GM12878 (cell line): ENCODE measurements at regions not wholly inside any gene's neighbourhood (a gene's known extent, or its start where the extent isn't known, plus 50 kb on each side); places are given as distances from the start of the nearest gene placed in this dataset.

ENCODE experiments used
- ATAC-seq: fragments of 200-7000 bp; cut with Tn5 transposase; 3 replicates; pipeline ENCODE4 v1.9.1; 2020; ENCODE audit warnings: mild to moderate bottlenecking, moderate library complexity
- BruUV-seq: library from RNA; stranded (reverse); fragments of 400-500 nt; replicated peaks from 2 replicates; lab custom pipeline; 2021; lab: Mats Ljungman, UMichigan
- CTCF ChIA-PET: fragments of 300-600 bp; sonication (Branson Sonifier 250); formaldehyde crosslinking; extraction: SDS; loops from one replicate; lab custom pipeline; 2021; ENCODE audit warnings: inconsistent platforms; lab: Yijun Ruan, JAX
- POLR2A ChIA-PET: fragments of 350-600 bp; formaldehyde crosslinking; extraction: SDS; loops from one replicate; lab custom pipeline; 2021; ENCODE audit warnings: inconsistent platforms; lab: Charles Lee
- RAD21 ChIA-PET: fragments of 300-600 bp; sonication (Branson Sonifier 250); formaldehyde crosslinking; loops from one replicate; lab custom pipeline; 2023; ENCODE audit warnings: antibody characterized with exemption; ENCODE audit not compliant: unreplicated experiment; lab: Charles Lee
- SMC1A ChIA-PET: fragments of 300-600 bp; sonication (Branson Sonifier 250); formaldehyde crosslinking; loops from one replicate; lab custom pipeline; 2023; ENCODE audit not compliant: unreplicated experiment, uncharacterized antibody; lab: Charles Lee
- DNase-seq: peaks from one replicate; pipeline ENCODE4 v3.0.0-alpha.2; 2011; ENCODE audit warnings: low read depth, low spot score
- FAIRE-seq: peaks from 3 replicates; lab custom pipeline; 2011; peaks lifted over from hg19 to GRCh38; lab: Jason Lieb, UNC
- H2AFZ ChIP-seq: 2 replicates; pipeline ENCODE4 v1.6.0; 2011; ENCODE audit warnings: low read depth, low read length, control low read depth; ENCODE audit not compliant: control insufficient read depth
- H3K27ac ChIP-seq: 2 replicates; pipeline ENCODE4 v1.5.1; 2011; ENCODE audit warnings: control low read depth; ENCODE audit not compliant: control insufficient read depth, insufficient read depth
- H3K27me3 ChIP-seq, 2 experiments: replicated peaks in 1 of 2; 2 replicates each; pipeline versions ENCODE4 v1.6.0 to v1.6.1; 2011; ENCODE audit warnings: low read length in 1 of 2; ENCODE audit not compliant: control insufficient read depth in 2 of 2, insufficient read depth in 2 of 2
- H3K36me3 ChIP-seq, 2 experiments: 2 replicates each; pipeline ENCODE4 v1.5.1; 2011; ENCODE audit warnings: low read length in 1 of 2; ENCODE audit not compliant: control insufficient read depth in 2 of 2, insufficient read depth in 2 of 2
- H3K4me1 ChIP-seq: 2 replicates; pipeline ENCODE4 v1.6.1; 2011; ENCODE audit warnings: mild to moderate bottlenecking, low read length, moderate library complexity, mixed read lengths; ENCODE audit not compliant: control insufficient read depth, insufficient read depth
- H3K4me2 ChIP-seq: 2 replicates; pipeline ENCODE4 v1.6.0; 2011; ENCODE audit warnings: control low read depth; ENCODE audit not compliant: control insufficient read depth, insufficient read depth
- H3K4me3 ChIP-seq: fragments of 200-600 bp; sonication (generic); 2 replicates; pipeline ENCODE4 v1.5.1; 2016
- H3K79me2 ChIP-seq: 2 replicates; pipeline ENCODE4 v1.6.0; 2011; ENCODE audit warnings: low read length; ENCODE audit not compliant: control insufficient read depth, insufficient read depth
- H3K9ac ChIP-seq: 2 replicates; pipeline ENCODE4 v1.8.0; 2011; ENCODE audit warnings: low read length, control low read depth, mixed read lengths; ENCODE audit not compliant: control insufficient read depth, insufficient read depth
- H3K9me3 ChIP-seq: replicated peaks from 3 replicates; pipeline ENCODE4 v1.5.1; 2011; ENCODE audit warnings: mild to moderate bottlenecking, low read length; ENCODE audit not compliant: control insufficient read depth, insufficient read depth
- H4K20me1 ChIP-seq: 2 replicates; pipeline ENCODE4 v1.6.0; 2011; ENCODE audit not compliant: control insufficient read depth, insufficient read depth
- CEBPZ ChIP-seq: fragments of 150-350 bp; IDR thresholded peaks from 2 replicates; pipeline ENCODE4 v1.6.1; 2016; ENCODE audit warnings: low read depth, low read length
- CHD2 ChIP-seq: IDR thresholded peaks from 2 replicates; pipeline ENCODE4 v1.6.1; 2011; ENCODE audit warnings: low read depth, low read length, improper control_type of control experiment, borderline replicate concordance
- PML ChIP-seq: IDR thresholded peaks from 2 replicates; pipeline ENCODE4 v1.6.1; 2012; ENCODE audit warnings: low read length, inconsistent platforms
- POLR2AphosphoS2 ChIP-seq: IDR thresholded peaks from 2 replicates; pipeline ENCODE4 v1.6.1; 2011; ENCODE audit warnings: low read depth, mild to moderate bottlenecking, low read length, improper control_type of control experiment, moderate library complexity
- REST ChIP-seq: IDR thresholded peaks from 2 replicates; pipeline ENCODE4 v1.6.1; 2012; ENCODE audit warnings: mild to moderate bottlenecking, low read depth, low read length
- SRF ChIP-seq, 2 experiments: IDR thresholded peaks; 2 replicates each; pipeline ENCODE4 v1.6.1; 2011; ENCODE audit warnings: low read depth in 2 of 2, low read length in 2 of 2, mild to moderate bottlenecking in 1 of 2, moderate library complexity in 1 of 2
- SUPT20H ChIP-seq: IDR thresholded peaks from 2 replicates; pipeline ENCODE4 v1.6.1; 2011; ENCODE audit warnings: low read depth, mild to moderate bottlenecking, low read length, moderate library complexity, borderline replicate concordance; ENCODE audit not compliant: control insufficient read depth
- TCF7 ChIP-seq: IDR thresholded peaks from 2 replicates; pipeline ENCODE4 v1.6.1; 2014; ENCODE audit warnings: antibody characterized with exemption, borderline replicate concordance
- ZNF217 ChIP-seq: fragments of 450-650 bp; IDR thresholded peaks from 2 replicates; pipeline ENCODE4 v1.6.1; 2017; ENCODE audit warnings: antibody characterized with exemption, mild to moderate bottlenecking
- WGBS: methylation state at CpG from one replicate; pipeline ENCODE4 v1.1.6; 2016; ENCODE audit warnings: low lambda C conversion rate; ENCODE audit not compliant: insufficient replicate concordance, insufficient coverage; ENCODE audit errors: missing lambda C conversion rate; 5-methylcytosine and 5-hydroxymethylcytosine counted together
- in situ Hi-C: fragments of 300-500 bp; cut with MboI; formaldehyde crosslinking; loops from 9 replicates; pipeline ENCODE4 v1.14.3; 2018; ENCODE audit warnings: mixed read lengths
- intact Hi-C: fragments of 100-400 bp; cut with micrococcal nuclease; formaldehyde crosslinking; loops from one replicate; pipeline ENCODE4 v1.14.2; 2022; ENCODE audit not compliant: unreplicated experiment

- Histone ChIP-seq H3K9me3 (no peaks in the 10 kb centered on the region; the same call in 2 of the 3 replicates), H4K20me1 (no peaks in the 10 kb centered on the region), H3K79me2 (no peaks in the 10 kb centered on the region), H3K27ac (no peak overlapping the region), H3K4me2 (no peak overlapping the region), H2AFZ (no peak overlapping the region), H3K27me3 (no peaks in the 10 kb centered on the region), H3K36me3 (no peaks in the 10 kb centered on the region), H3K9ac (no peak overlapping the region), H3K4me3 (no peak overlapping the region), H3K4me1 (no peaks in the 10 kb centered on the region)
- in situ Hi-C loops (no loop called here), intact Hi-C loops (no loop called here)
- BruUV-seq: no TSS peak
- SMC1A ChIA-PET: no interaction called here
- no peak for FAIRE-seq
- RAD21 ChIA-PET: no interaction called here
- no peak for TF ChIP-seq TCF7
- TF ChIP-seq SRF (IDR thresholded peaks at IDR 0.05; ENCODE audit: low read depth in 2 of 2, low read length in 2 of 2): no peak
- DNase-seq: no peak
- ATAC-seq: no peak
- CTCF ChIA-PET: interaction anchor here (0.7 to 1.5 kb wide), 3 partner anchors 17 to 1282 kb away, joined by 3 to 5 read pairs (median 3); no protein-coding TSS in a partner anchor
- WGBS: 58% methylated on average over 16 of the region's 16 CpGs
- POLR2A ChIA-PET: no interaction called here
Observed at GRCh38 chr6:1496836-1497760, 107.7 kb downstream of the FOXF2 start.

- Histone ChIP-seq H3K36me3 (no peaks in the 10 kb centered on the region), H4K20me1 (no peaks in the 10 kb centered on the region), H3K79me2 (no peaks in the 10 kb centered on the region), H3K27ac (no peak overlapping the region), H3K9me3 (no peaks in the 10 kb centered on the region; the same call in 2 of the 3 replicates), H3K27me3 (no peaks in the 10 kb centered on the region), H3K4me2 (no peak overlapping the region), H3K9ac (no peak overlapping the region), H2AFZ (no peak overlapping the region), H3K4me1 (no peaks in the 10 kb centered on the region), H3K4me3 (no peak overlapping the region)
- ChIA-PET CTCF (interaction anchor here (0.7 to 1.5 kb wide), 3 partner anchors 18 to 1281 kb away, joined by 3 to 5 read pairs (median 3); no protein-coding TSS in a partner anchor), RAD21 (no interaction called here), POLR2A (no interaction called here), SMC1A (no interaction called here)
- 28% methylated on average over 4 of the region's 4 CpGs for WGBS
- DNase-seq (no peak), FAIRE-seq (no peak), ATAC-seq (no peak)
- intact Hi-C loops (no loop called here), in situ Hi-C loops (no loop called here)
- BruUV-seq: no TSS peak
- TF ChIP-seq PML: no peak
- TF ChIP-seq CHD2: no peak
- no peak for TF ChIP-seq CEBPZ
- no peak for TF ChIP-seq SUPT20H
- TF ChIP-seq REST: no peak
- no peak for TF ChIP-seq SRF (IDR thresholded peaks at IDR 0.05; ENCODE audit: low read depth in 2 of 2, low read length in 2 of 2)
- no peak for TF ChIP-seq POLR2AphosphoS2
- no peak for TF ChIP-seq ZNF217
Observed at GRCh38 chr6:1497761-1498105, 108.4 kb downstream of the FOXF2 start.
